B cell (primary cell): ENCODE measurements at regions not wholly inside any gene's neighbourhood (a gene's known extent, or its start where the extent isn't known, plus 50 kb on each side); places are given as distances from the start of the nearest gene placed in this dataset.

Source experiments
- ATAC-seq: fragments of 200-7000 bp; cut with Tn5 transposase; one replicate; pipeline ENCODE4 v1.10.0; 2021; ENCODE audit warnings: low read depth, mild to moderate bottlenecking, moderate number of reproducible peaks, moderate library complexity
- CTCF ChIA-PET: fragments of 350-600 bp; sonication (Branson Sonifier 250); formaldehyde crosslinking; loops from one replicate; lab custom pipeline; 2021; ENCODE audit warnings: antibody characterized with exemption, inconsistent platforms; lab: Charles Lee
- POLR2A ChIA-PET: fragments of 350-600 bp; sonication (Branson Sonifier 250); formaldehyde crosslinking; loops from one replicate; lab custom pipeline; 2021; ENCODE audit warnings: antibody characterized with exemption; lab: Charles Lee
- DNase-seq: peaks from one replicate; pipeline ENCODE4 v3.0.0; 2013
- H2AFZ ChIP-seq: 2 replicates; pipeline ENCODE4 v1.6.1; 2012; ENCODE audit warnings: mild to moderate bottlenecking, low read depth, low read length; ENCODE audit not compliant: insufficient read depth, poor library complexity, severe bottlenecking
- H3K27ac ChIP-seq, 2 donors: 1 replicate in 1 of 2; 2 replicates in 1 of 2; pipeline ENCODE4 v1.5.1; 2012 to 2013; ENCODE audit warnings: low read length in 2 of 2, mild to moderate bottlenecking in 2 of 2, moderate library complexity in 1 of 2
- H3K27me3 ChIP-seq, 4 experiments: fragments of 200-600 bp in 1 of 4; sonication (generic) in 1 of 4; replicated peaks in 1 of 4; 1 replicate in 2 of 4; 2 replicates in 2 of 4; pipeline versions ENCODE4 v1.6.1 to v1.7.0; 2013 to 2016; ENCODE audit warnings: low read length in 3 of 4, mild to moderate bottlenecking in 2 of 4, mixed read lengths in 1 of 4, moderate library complexity in 1 of 4; ENCODE audit not compliant: insufficient read depth in 4 of 4, control insufficient read depth in 3 of 4; ENCODE audit errors: control extremely low read depth in 1 of 4
- H3K36me3 ChIP-seq, 2 experiments: replicated peaks in 1 of 2; 1 replicate in 1 of 2; 2 replicates in 1 of 2; pipeline versions ENCODE4 v1.6.1 to v1.7.1; 2013; ENCODE audit warnings: low read length in 1 of 2; ENCODE audit not compliant: insufficient read depth in 2 of 2, control insufficient read depth in 1 of 2; ENCODE audit errors: control extremely low read depth in 1 of 2, extremely low read depth in 1 of 2
- H3K4me1 ChIP-seq, 2 donors: fragments of 200-600 bp in 1 of 2; sonication (generic) in 1 of 2; 1 replicate in 1 of 2; 2 replicates in 1 of 2; pipeline versions ENCODE4 v1.5.1 to v1.6.1; 2013 to 2017; ENCODE audit warnings: low read length in 2 of 2; ENCODE audit not compliant: control insufficient read depth in 2 of 2, insufficient read depth in 2 of 2
- H3K4me2 ChIP-seq: replicated peaks from 2 replicates; pipeline ENCODE3; 2012; ENCODE audit warnings: mild to moderate bottlenecking, low read depth, low read length; ENCODE audit not compliant: poor library complexity, severe bottlenecking
- H3K4me3 ChIP-seq, 5 experiments: fragments of 200-600 bp in 1 of 5; sonication (generic) in 1 of 5; 1 replicate in 3 of 5; 2 replicates in 2 of 5; pipeline versions ENCODE4 v1.5.1 to v1.7.0; 2011 to 2016; ENCODE audit warnings: low read length in 4 of 5, mild to moderate bottlenecking in 4 of 5, low read depth in 2 of 5, control low read depth in 1 of 5, moderate library complexity in 1 of 5; ENCODE audit not compliant: insufficient read depth in 1 of 5; ENCODE audit errors: control extremely low read depth in 1 of 5, extremely low read depth in 1 of 5
- H3K79me2 ChIP-seq: fragments of 200-600 bp; sonication (generic); one replicate; pipeline ENCODE4 v1.6.0; 2016; ENCODE audit warnings: low read length; ENCODE audit not compliant: control insufficient read depth, insufficient read depth
- H3K9ac ChIP-seq: fragments of 200-600 bp; sonication (generic); 2 replicates; pipeline ENCODE4 v1.6.1; 2017; ENCODE audit warnings: mild to moderate bottlenecking, low read length, moderate library complexity
- H3K9me3 ChIP-seq, 3 donors: one replicate each; pipeline versions ENCODE4 v1.6.1 to v1.7.1; 2013; ENCODE audit warnings: low read length in 2 of 3; ENCODE audit not compliant: control insufficient read depth in 2 of 3, insufficient read depth in 1 of 3; ENCODE audit errors: control extremely low read depth in 1 of 3
- H4K20me1 ChIP-seq: 2 replicates; pipeline ENCODE4 v1.6.0; 2012; ENCODE audit warnings: mild to moderate bottlenecking, low read length; ENCODE audit not compliant: insufficient read depth, control insufficient read depth, poor library complexity, severe bottlenecking
- H3K27ac Mint-ChIP-seq: one replicate; pipeline ENCODE4 v1.8.0; 2021; ENCODE audit warnings: mixed read lengths
- H3K27me3 Mint-ChIP-seq: one replicate; pipeline ENCODE4 v1.8.0; 2021; ENCODE audit warnings: mixed read lengths
- H3K4me1 Mint-ChIP-seq: one replicate; pipeline ENCODE4 v1.8.0; 2021; ENCODE audit warnings: mixed read lengths
- H3K4me3 Mint-ChIP-seq: one replicate; pipeline ENCODE4 v1.8.0; 2021; ENCODE audit warnings: mixed read lengths
- H3K9me3 Mint-ChIP-seq: one replicate; pipeline ENCODE4 v1.8.0; 2022; ENCODE audit warnings: mixed read lengths; ENCODE audit not compliant: insufficient read depth
- EZH2 ChIP-seq: IDR thresholded peaks from 2 replicates; pipeline ENCODE4 v1.6.1; 2012; ENCODE audit warnings: borderline replicate concordance, low read depth, mild to moderate bottlenecking, moderate library complexity, low read length; ENCODE audit not compliant: insufficient read depth, poor library complexity, severe bottlenecking
- WGBS: methylation state at CpG from one replicate; pipeline ENCODE4 v1.1.5; 2013; ENCODE audit warnings: missing lambda C conversion rate; ENCODE audit not compliant: insufficient coverage; 5-methylcytosine and 5-hydroxymethylcytosine counted together
- intact Hi-C: fragments of 100-400 bp; cut with micrococcal nuclease; formaldehyde crosslinking; loops from one replicate; pipeline ENCODE4 v1.10.0; 2022
- TF ChIP-seq, protein P1 (sequence below): fragments of 200-600 bp; IDR thresholded peaks from one replicate; pipeline ENCODE4 v1.8.0; 2022; ENCODE audit warnings: antibody characterized with exemption, mild to moderate bottlenecking

DNA sequence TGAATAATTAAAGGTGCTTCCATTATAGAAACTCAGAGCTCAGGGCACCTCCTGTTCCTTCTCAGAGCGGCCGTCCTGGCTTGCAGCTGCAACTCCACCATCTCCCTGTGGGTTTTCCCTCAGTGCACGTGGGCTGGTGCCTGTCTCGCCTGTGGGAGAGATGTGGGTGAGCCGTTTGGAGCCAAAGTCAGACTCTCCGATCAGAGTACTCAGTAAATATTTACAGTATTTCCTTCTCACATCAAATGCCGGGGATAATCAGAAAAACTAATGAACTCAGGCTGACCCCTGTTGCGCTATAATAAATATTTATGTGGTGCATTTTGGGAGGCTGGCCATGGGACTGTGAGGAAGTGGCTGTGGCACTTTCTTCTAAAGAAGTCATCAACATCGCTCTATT, 155.8 kb upstream of the HABP2 start:
- H3K27me3 Mint-ChIP-seq: peaks cover 4% of the 10 kb centered on the region
- Histone ChIP-seq H3K27ac (no peak overlapping the region), H3K4me1 (no peaks in the 10 kb centered on the region), H3K4me2 (no peak overlapping the region), H3K4me3 (no peak overlapping the region), H3K79me2 (no peaks in the 10 kb centered on the region), H3K9ac (no peak overlapping the region), H4K20me1 (no peaks in the 10 kb centered on the region), H2AFZ (no peak overlapping the region), H3K27me3 (no peaks in the 10 kb centered on the region), H3K9me3 (peaks cover 0 to 4% (median 0%) of the 10 kb centered on the region in 3 donors), H3K36me3 (no peaks in the 10 kb centered on the region)
- H3K27ac Mint-ChIP-seq: no peak overlapping the region
- no peaks in the 10 kb centered on the region for H3K9me3 Mint-ChIP-seq
- ATAC-seq (no peak), DNase-seq (no peak)
- intact Hi-C loops: no loop called here
- POLR2A ChIA-PET: no interaction called here
- CTCF ChIA-PET: no interaction called here
- H3K4me1 Mint-ChIP-seq: no peaks in the 10 kb centered on the region
- TF ChIP-seq, protein P1, sequence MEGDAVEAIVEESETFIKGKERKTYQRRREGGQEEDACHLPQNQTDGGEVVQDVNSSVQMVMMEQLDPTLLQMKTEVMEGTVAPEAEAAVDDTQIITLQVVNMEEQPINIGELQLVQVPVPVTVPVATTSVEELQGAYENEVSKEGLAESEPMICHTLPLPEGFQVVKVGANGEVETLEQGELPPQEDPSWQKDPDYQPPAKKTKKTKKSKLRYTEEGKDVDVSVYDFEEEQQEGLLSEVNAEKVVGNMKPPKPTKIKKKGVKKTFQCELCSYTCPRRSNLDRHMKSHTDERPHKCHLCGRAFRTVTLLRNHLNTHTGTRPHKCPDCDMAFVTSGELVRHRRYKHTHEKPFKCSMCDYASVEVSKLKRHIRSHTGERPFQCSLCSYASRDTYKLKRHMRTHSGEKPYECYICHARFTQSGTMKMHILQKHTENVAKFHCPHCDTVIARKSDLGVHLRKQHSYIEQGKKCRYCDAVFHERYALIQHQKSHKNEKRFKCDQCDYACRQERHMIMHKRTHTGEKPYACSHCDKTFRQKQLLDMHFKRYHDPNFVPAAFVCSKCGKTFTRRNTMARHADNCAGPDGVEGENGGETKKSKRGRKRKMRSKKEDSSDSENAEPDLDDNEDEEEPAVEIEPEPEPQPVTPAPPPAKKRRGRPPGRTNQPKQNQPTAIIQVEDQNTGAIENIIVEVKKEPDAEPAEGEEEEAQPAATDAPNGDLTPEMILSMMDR: no peak
- no peak for TF ChIP-seq EZH2
- 100% methylated on average over 1 of the region's 9 CpGs for WGBS
- no peak overlapping the region for H3K4me3 Mint-ChIP-seq

DNA sequence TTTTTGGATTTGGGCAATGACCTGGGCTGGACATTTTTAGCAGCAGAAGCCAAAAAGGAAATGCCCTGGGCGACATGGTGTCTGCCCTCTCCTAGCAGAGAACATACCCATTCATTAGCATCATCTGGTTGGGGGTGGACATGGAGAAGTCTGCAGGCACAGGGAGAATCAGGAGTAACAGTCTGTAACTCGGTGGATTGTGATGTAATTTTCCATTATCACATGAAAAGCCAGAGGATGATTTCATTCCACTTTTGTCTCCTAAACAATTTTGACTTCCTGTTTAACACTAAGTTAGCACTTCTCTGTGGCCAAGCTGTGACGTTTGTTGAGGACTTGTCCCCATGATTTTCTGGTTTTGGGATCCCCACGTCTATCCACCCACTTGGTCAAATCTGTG, 153.8 kb upstream of the HABP2 start:
- Histone ChIP-seq H3K27me3 (no peaks in the 10 kb centered on the region), H3K79me2 (no peaks in the 10 kb centered on the region), H3K9me3 (peaks cover 0 to 4% (median 0%) of the 10 kb centered on the region in 3 donors), H3K27ac (no peak overlapping the region), H3K4me2 (no peak overlapping the region), H3K4me3 (no peak overlapping the region), H3K4me1 (no peaks in the 10 kb centered on the region), H3K36me3 (no peaks in the 10 kb centered on the region), H3K9ac (no peak overlapping the region), H2AFZ (no peak overlapping the region), H4K20me1 (no peaks in the 10 kb centered on the region)
- DNase-seq (no peak), ATAC-seq (no peak)
- no peak overlapping the region for H3K4me3 Mint-ChIP-seq
- H3K27ac Mint-ChIP-seq: no peak overlapping the region
- no peak for TF ChIP-seq EZH2
- TF ChIP-seq, protein P1: no peak
- H3K27me3 Mint-ChIP-seq: no peaks in the 10 kb centered on the region
- 69% methylated on average over 2 of the region's 4 CpGs for WGBS
- H3K4me1 Mint-ChIP-seq: no peaks in the 10 kb centered on the region
- no peaks in the 10 kb centered on the region for H3K9me3 Mint-ChIP-seq
- CTCF ChIA-PET: no interaction called here
- POLR2A ChIA-PET: no interaction called here
- intact Hi-C loops: no loop called here
